B cell (primary cell): ENCODE measurements at regions not wholly inside any gene's neighbourhood (a gene's known extent, or its start where the extent isn't known, plus 50 kb on each side); places are given as distances from the start of the nearest gene placed in this dataset.

Experiments used
- ATAC-seq: fragments of 200-7000 bp; cut with Tn5 transposase; one replicate; pipeline ENCODE4 v1.10.0; 2021; ENCODE audit warnings: low read depth, mild to moderate bottlenecking, moderate number of reproducible peaks, moderate library complexity
- CTCF ChIA-PET: fragments of 350-600 bp; sonication (Branson Sonifier 250); formaldehyde crosslinking; loops from one replicate; lab custom pipeline; 2021; ENCODE audit warnings: antibody characterized with exemption, inconsistent platforms; lab: Charles Lee
- POLR2A ChIA-PET: fragments of 350-600 bp; sonication (Branson Sonifier 250); formaldehyde crosslinking; loops from one replicate; lab custom pipeline; 2021; ENCODE audit warnings: antibody characterized with exemption; lab: Charles Lee
- DNase-seq: peaks from one replicate; pipeline ENCODE4 v3.0.0; 2013
- H2AFZ ChIP-seq: 2 replicates; pipeline ENCODE4 v1.6.1; 2012; ENCODE audit warnings: mild to moderate bottlenecking, low read depth, low read length; ENCODE audit not compliant: insufficient read depth, poor library complexity, severe bottlenecking
- H3K27ac ChIP-seq, 2 donors: 1 replicate in 1 of 2; 2 replicates in 1 of 2; pipeline ENCODE4 v1.5.1; 2012 to 2013; ENCODE audit warnings: low read length in 2 of 2, mild to moderate bottlenecking in 2 of 2, moderate library complexity in 1 of 2
- H3K27me3 ChIP-seq, 4 experiments: fragments of 200-600 bp in 1 of 4; sonication (generic) in 1 of 4; replicated peaks in 1 of 4; 1 replicate in 2 of 4; 2 replicates in 2 of 4; pipeline versions ENCODE4 v1.6.1 to v1.7.0; 2013 to 2016; ENCODE audit warnings: low read length in 3 of 4, mild to moderate bottlenecking in 2 of 4, mixed read lengths in 1 of 4, moderate library complexity in 1 of 4; ENCODE audit not compliant: insufficient read depth in 4 of 4, control insufficient read depth in 3 of 4; ENCODE audit errors: control extremely low read depth in 1 of 4
- H3K36me3 ChIP-seq, 2 experiments: replicated peaks in 1 of 2; 1 replicate in 1 of 2; 2 replicates in 1 of 2; pipeline versions ENCODE4 v1.6.1 to v1.7.1; 2013; ENCODE audit warnings: low read length in 1 of 2; ENCODE audit not compliant: insufficient read depth in 2 of 2, control insufficient read depth in 1 of 2; ENCODE audit errors: control extremely low read depth in 1 of 2, extremely low read depth in 1 of 2
- H3K4me1 ChIP-seq, 2 donors: fragments of 200-600 bp in 1 of 2; sonication (generic) in 1 of 2; 1 replicate in 1 of 2; 2 replicates in 1 of 2; pipeline versions ENCODE4 v1.5.1 to v1.6.1; 2013 to 2017; ENCODE audit warnings: low read length in 2 of 2; ENCODE audit not compliant: control insufficient read depth in 2 of 2, insufficient read depth in 2 of 2
- H3K4me2 ChIP-seq: replicated peaks from 2 replicates; pipeline ENCODE3; 2012; ENCODE audit warnings: mild to moderate bottlenecking, low read depth, low read length; ENCODE audit not compliant: poor library complexity, severe bottlenecking
- H3K4me3 ChIP-seq, 5 experiments: fragments of 200-600 bp in 1 of 5; sonication (generic) in 1 of 5; 1 replicate in 3 of 5; 2 replicates in 2 of 5; pipeline versions ENCODE4 v1.5.1 to v1.7.0; 2011 to 2016; ENCODE audit warnings: low read length in 4 of 5, mild to moderate bottlenecking in 4 of 5, low read depth in 2 of 5, control low read depth in 1 of 5, moderate library complexity in 1 of 5; ENCODE audit not compliant: insufficient read depth in 1 of 5; ENCODE audit errors: control extremely low read depth in 1 of 5, extremely low read depth in 1 of 5
- H3K79me2 ChIP-seq: fragments of 200-600 bp; sonication (generic); one replicate; pipeline ENCODE4 v1.6.0; 2016; ENCODE audit warnings: low read length; ENCODE audit not compliant: control insufficient read depth, insufficient read depth
- H3K9ac ChIP-seq: fragments of 200-600 bp; sonication (generic); 2 replicates; pipeline ENCODE4 v1.6.1; 2017; ENCODE audit warnings: mild to moderate bottlenecking, low read length, moderate library complexity
- H3K9me3 ChIP-seq, 3 donors: one replicate each; pipeline versions ENCODE4 v1.6.1 to v1.7.1; 2013; ENCODE audit warnings: low read length in 2 of 3; ENCODE audit not compliant: control insufficient read depth in 2 of 3, insufficient read depth in 1 of 3; ENCODE audit errors: control extremely low read depth in 1 of 3
- H4K20me1 ChIP-seq: 2 replicates; pipeline ENCODE4 v1.6.0; 2012; ENCODE audit warnings: mild to moderate bottlenecking, low read length; ENCODE audit not compliant: insufficient read depth, control insufficient read depth, poor library complexity, severe bottlenecking
- H3K27ac Mint-ChIP-seq: one replicate; pipeline ENCODE4 v1.8.0; 2021; ENCODE audit warnings: mixed read lengths
- H3K27me3 Mint-ChIP-seq: one replicate; pipeline ENCODE4 v1.8.0; 2021; ENCODE audit warnings: mixed read lengths
- H3K4me1 Mint-ChIP-seq: one replicate; pipeline ENCODE4 v1.8.0; 2021; ENCODE audit warnings: mixed read lengths
- H3K4me3 Mint-ChIP-seq: one replicate; pipeline ENCODE4 v1.8.0; 2021; ENCODE audit warnings: mixed read lengths
- H3K9me3 Mint-ChIP-seq: one replicate; pipeline ENCODE4 v1.8.0; 2022; ENCODE audit warnings: mixed read lengths; ENCODE audit not compliant: insufficient read depth
- CTCF ChIP-seq: fragments of 200-600 bp; IDR thresholded peaks from one replicate; pipeline ENCODE4 v1.8.0; 2022; ENCODE audit warnings: antibody characterized with exemption, mild to moderate bottlenecking
- EZH2 ChIP-seq: IDR thresholded peaks from 2 replicates; pipeline ENCODE4 v1.6.1; 2012; ENCODE audit warnings: borderline replicate concordance, low read depth, mild to moderate bottlenecking, moderate library complexity, low read length; ENCODE audit not compliant: insufficient read depth, poor library complexity, severe bottlenecking
- WGBS: methylation state at CpG from one replicate; pipeline ENCODE4 v1.1.5; 2013; ENCODE audit warnings: missing lambda C conversion rate; ENCODE audit not compliant: insufficient coverage; 5-methylcytosine and 5-hydroxymethylcytosine counted together
- intact Hi-C: fragments of 100-400 bp; cut with micrococcal nuclease; formaldehyde crosslinking; loops from one replicate; pipeline ENCODE4 v1.10.0; 2022

GRCh38 chr11:38176686-38177322 is 1578.8 kb upstream of the RAG2 start:
- Mint-ChIP-seq H3K9me3 (peaks cover 3% of the 10 kb centered on the region), H3K4me1 (no peaks in the 10 kb centered on the region), H3K4me3 (no peak overlapping the region), H3K27ac (no peak overlapping the region), H3K27me3 (no peaks in the 10 kb centered on the region)
- H4K20me1 ChIP-seq, result no peaks in the 10 kb centered on the region
- peaks cover 0 to 5% (median 2%) of the 10 kb centered on the region in 3 donors for H3K9me3 ChIP-seq
- no peaks in the 10 kb centered on the region for H3K4me1 ChIP-seq
- H3K27ac ChIP-seq, result no peak overlapping the region
- H3K9ac ChIP-seq, result no peak overlapping the region
- H3K4me2 ChIP-seq, result no peak overlapping the region
- H3K4me3 ChIP-seq, result no peak overlapping the region
- ChIA-PET POLR2A (no interaction called here), CTCF (no interaction called here)
- ATAC-seq (no peak), DNase-seq (no peak)
- H3K79me2 ChIP-seq, result no peaks in the 10 kb centered on the region
- WGBS, result 93% methylated on average over 8 of the region's 12 CpGs
- no peaks in the 10 kb centered on the region for H3K27me3 ChIP-seq
- no peak overlapping the region for H2AFZ ChIP-seq
- H3K36me3 ChIP-seq, result no peaks in the 10 kb centered on the region
- intact Hi-C loops, result no loop called here
- TF ChIP-seq EZH2, result no peak
- TF ChIP-seq CTCF, result no peak

GRCh38 chr11:38173676-38174075 is 1575.6 kb upstream of the RAG2 start:
- no peak overlapping the region for H3K4me2 ChIP-seq
- no peak overlapping the region for H3K4me3 ChIP-seq
- H3K27ac ChIP-seq, result no peak overlapping the region
- no peak overlapping the region for H3K9ac ChIP-seq
- TF ChIP-seq CTCF (no peak), EZH2 (no peak)
- peaks cover 0 to 9% (median 2%) of the 10 kb centered on the region in 3 donors for H3K9me3 ChIP-seq
- H3K79me2 ChIP-seq, result no peaks in the 10 kb centered on the region
- DNase-seq (no peak), ATAC-seq (no peak)
- ChIA-PET CTCF (no interaction called here), POLR2A (no interaction called here)
- no peaks in the 10 kb centered on the region for H4K20me1 ChIP-seq
- H3K4me1 Mint-ChIP-seq, result no peaks in the 10 kb centered on the region
- no peak overlapping the region for H3K27ac Mint-ChIP-seq
- H3K36me3 ChIP-seq, result no peaks in the 10 kb centered on the region
- intact Hi-C loops, result no loop called here
- H3K27me3 ChIP-seq, result no peaks in the 10 kb centered on the region
- 90% methylated on average over 3 of the region's 8 CpGs for WGBS
- H3K4me1 ChIP-seq, result no peaks in the 10 kb centered on the region
- H2AFZ ChIP-seq, result no peak overlapping the region
- H3K9me3 Mint-ChIP-seq, result peaks cover 3% of the 10 kb centered on the region
- no peaks in the 10 kb centered on the region for H3K27me3 Mint-ChIP-seq
- H3K4me3 Mint-ChIP-seq, result no peak overlapping the region
